LNCAP (cell line): ENCODE measurements at regions not wholly inside any gene's neighbourhood (a gene's known extent, or its start where the extent isn't known, plus 50 kb on each side); places are given as distances from the start of the nearest gene placed in this dataset.

Source experiments
- TF ChIP-seq, protein P1 (sequence below): fragments of 450-650 bp; IDR thresholded peaks from 2 replicates; pipeline ENCODE4 v1.5.1; 2017; ENCODE audit warnings: mild to moderate bottlenecking

DNA sequence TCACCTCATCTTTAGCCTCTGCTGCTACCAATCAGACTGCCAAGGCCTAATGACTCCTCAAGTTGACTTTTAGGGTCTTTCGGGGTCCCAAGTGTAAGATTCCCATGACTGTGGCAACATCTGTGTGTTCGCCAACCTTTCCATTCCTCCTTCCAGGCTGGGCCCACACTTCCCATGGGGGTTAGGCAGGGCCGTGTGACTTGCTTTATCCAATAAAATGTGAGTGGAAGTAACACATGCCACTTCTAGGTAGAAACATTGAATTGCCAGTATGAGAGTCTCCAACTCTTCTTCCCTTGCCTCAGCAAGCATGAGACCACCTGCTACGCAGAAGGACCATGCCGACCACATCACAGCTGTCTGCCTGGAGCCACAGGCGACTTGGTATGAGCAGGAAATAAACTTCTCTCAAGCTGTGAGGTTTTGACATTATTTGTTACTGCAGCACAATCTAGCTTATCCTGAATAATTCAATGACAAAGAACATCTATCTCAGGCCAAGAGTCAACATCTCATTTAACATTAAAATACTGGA is 190.4 kb upstream of the IER5L start:
- TF ChIP-seq, protein P1, sequence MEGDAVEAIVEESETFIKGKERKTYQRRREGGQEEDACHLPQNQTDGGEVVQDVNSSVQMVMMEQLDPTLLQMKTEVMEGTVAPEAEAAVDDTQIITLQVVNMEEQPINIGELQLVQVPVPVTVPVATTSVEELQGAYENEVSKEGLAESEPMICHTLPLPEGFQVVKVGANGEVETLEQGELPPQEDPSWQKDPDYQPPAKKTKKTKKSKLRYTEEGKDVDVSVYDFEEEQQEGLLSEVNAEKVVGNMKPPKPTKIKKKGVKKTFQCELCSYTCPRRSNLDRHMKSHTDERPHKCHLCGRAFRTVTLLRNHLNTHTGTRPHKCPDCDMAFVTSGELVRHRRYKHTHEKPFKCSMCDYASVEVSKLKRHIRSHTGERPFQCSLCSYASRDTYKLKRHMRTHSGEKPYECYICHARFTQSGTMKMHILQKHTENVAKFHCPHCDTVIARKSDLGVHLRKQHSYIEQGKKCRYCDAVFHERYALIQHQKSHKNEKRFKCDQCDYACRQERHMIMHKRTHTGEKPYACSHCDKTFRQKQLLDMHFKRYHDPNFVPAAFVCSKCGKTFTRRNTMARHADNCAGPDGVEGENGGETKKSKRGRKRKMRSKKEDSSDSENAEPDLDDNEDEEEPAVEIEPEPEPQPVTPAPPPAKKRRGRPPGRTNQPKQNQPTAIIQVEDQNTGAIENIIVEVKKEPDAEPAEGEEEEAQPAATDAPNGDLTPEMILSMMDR, result no peak

DNA sequence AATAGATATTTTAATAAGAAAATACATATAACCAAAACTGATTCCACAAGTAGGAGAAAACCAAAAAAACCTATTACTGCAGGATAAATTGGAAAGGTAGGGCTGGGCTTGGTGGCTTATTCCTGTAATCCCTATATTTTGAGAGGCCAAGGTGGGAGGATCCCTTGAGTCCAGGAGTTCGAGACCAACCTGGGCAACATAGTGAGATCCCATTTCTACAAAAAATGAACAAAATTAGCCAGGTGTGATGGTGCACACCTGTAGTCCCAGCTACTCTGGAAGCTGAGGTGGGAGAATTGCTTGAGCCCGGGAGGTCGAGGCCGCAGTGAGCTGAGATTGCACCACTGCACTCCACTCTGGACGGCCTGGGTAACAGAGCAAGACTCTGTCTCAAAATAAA is 189.2 kb upstream of the IER5L start:
- TF ChIP-seq, protein P1, result no peak

DNA sequence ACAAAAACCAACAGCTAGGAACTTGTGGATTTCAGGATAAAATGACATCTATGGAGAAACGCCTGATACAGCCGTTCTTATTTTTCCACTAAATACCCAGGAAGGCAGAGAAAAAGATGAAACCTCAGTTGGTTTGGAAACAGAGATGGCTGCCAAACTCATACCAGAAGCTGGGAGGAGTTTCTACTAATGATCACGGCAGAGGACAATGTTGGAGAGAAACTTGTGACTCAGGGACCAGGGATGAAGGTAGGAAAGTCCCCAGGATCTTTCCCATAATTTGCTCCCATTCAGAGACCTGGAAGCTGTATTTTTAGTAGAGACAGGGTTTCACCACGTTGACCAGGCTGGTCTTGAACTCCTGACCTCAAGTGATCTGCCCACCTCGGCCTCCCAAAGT is 187.1 kb upstream of the IER5L start:
- TF ChIP-seq, protein P1, result no peak

DNA sequence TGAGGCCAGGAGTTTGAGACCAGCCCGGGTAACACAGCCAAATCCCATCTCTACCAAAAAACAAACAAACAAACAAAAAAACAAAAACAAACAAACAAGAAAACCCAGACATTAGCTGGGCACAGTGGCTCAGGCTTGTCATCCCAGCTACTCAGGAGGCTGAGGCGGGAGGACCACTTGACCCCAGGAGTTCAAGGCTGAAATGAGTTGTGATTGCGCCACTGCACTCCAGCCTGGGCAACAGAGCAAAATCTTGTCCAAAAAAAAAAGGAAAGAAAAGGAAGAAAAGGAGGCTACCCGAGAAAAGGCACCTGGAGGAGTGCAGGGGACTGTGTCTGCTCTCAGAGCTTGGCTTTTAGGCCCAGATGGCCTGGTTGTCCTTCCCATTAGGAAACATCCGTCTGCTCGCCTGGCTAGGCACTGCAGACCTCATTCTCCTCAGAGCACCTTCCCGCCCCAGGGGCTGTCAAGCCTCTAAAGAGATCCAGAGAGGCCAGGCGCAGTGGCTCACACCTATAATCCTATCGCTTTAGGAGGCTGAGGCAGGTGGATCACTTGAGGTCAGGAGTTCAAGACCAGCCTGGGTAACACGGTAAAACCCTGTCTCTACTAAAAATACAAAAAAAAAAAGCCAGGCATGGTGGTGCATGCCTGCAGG is 185.3 kb upstream of the IER5L start:
- TF ChIP-seq, protein P1, result no peak

DNA sequence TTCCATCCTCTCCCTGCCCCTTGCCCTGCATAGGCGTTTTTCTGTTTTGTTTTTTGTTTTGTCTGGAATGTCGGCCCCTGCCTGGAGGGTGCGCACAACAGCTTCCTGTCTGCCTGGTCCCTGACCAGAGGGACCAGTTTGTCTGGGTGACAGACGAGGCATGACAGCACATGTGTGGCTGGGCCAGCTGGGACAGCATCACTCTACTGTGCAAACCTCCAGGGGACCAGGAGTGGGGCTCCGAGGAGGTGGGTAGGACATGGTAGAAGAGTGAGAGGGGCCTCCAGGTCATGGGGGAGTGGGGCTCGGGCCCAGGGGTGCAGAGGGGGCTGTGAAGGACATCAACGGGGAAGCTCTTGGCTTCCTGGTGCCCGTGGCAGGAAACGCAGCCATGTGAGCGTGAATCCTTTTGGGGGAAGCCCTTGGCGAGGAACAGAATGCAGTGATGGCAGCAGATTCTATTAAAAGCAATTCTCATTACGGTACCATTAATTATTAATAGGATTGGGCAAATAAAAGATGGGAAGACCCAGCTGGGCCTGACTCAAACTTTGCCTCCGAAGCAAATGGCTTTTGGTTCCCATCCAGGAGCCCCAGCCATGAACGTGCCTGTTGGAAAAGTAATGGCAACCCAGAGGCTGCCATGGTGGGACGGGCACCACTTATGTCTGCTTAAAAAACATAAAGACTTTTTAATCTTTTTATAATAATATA is 184.4 kb upstream of the IER5L start:
- TF ChIP-seq, protein P1, result no peak; the same call in 1 of the 2 replicates

DNA sequence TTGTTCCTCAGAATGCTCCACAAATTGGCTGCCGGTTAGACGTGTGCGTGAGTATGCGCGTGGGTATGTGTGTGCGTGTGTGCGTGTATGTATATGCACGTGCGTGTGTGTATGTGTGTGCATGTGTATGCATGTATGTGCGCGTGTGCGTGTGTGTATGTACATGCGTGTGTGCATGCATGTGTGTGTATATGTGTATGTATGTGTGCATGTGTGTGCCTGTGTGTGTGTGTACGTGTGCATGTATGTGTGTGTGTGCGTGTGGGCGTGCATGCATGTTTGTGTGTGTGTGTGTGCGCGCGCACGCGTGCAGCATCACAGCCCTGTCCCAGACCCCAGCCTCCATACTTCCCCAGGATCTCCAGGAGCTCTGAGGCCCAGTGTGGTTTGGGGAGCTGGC is 183.1 kb upstream of the IER5L start:
- TF ChIP-seq, protein P1, result no peak

DNA sequence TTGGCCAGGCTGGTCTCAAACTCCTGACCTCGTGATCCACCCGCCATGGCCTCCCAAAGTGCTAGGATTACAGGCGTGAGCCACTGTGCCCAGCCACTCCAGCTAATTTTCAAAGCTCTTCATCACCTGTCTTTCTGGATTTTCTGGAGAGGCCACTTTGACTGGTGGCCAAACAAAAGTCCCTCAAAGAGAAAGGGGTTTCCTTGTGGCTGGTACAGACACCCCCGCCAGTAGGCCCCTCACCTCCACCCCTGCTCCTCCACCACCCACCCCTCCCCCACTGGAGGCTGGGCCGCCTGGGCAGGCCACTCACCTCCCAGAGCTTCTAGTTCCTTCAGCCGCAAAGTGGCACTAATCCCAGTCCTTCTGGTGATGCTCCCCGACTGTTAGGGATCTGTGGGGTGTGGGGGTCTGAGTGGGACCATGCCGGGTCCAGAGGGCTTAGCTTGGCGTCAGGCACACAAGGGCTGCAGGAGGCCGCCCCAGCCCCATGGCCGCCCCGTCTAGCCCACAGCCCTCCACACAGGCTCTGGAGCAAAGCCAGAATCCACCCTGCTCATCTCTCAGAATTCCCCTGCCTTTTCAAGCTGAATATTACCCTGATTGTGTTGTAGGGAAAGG is 182.0 kb upstream of the IER5L start:
- TF ChIP-seq, protein P1, result no peak
